Activated CD8-positive, alpha-beta memory T cell treated with anti-CD3 and anti-CD28 coated beads, Interleukin-2, amount 50 U/mL, for 1 hour (primary cell): ENCODE measurements at regions not wholly inside any gene's neighbourhood (a gene's known extent, or its start where the extent isn't known, plus 50 kb on each side); places are given as distances from the start of the nearest gene placed in this dataset.

Experiments used
- DNase-seq: peaks from one replicate; pipeline ENCODE4 v3.0.0-alpha.2; 2020; ENCODE audit errors: extremely low read depth

- DNase-seq: no peak
Observed at GRCh38 chr20:52578559-52578958, 387.0 kb upstream of the ZFP64 start.

GRCh38 chr20:52577696-52578095 is 386.1 kb upstream of the ZFP64 start:
- no peak for DNase-seq

- no peak for DNase-seq
Observed at GRCh38 chr20:52572687-52573086, 381.1 kb upstream of the ZFP64 start.

- no peak for DNase-seq
Observed at GRCh38 chr20:52569201-52569600, 377.6 kb upstream of the ZFP64 start.

- no peak for DNase-seq
Observed at GRCh38 chr20:52565614-52566013, 374.0 kb upstream of the ZFP64 start.

- DNase-seq: no peak
Observed at GRCh38 chr20:52564594-52564993, 373.0 kb upstream of the ZFP64 start.

GRCh38 chr20:52552181-52552872 is 360.7 kb upstream of the ZFP64 start:
- DNase-seq: no peak

- no peak for DNase-seq
Observed at GRCh38 chr20:52542131-52542530, 350.6 kb upstream of the ZFP64 start.

GRCh38 chr20:52540509-52540908 is 348.9 kb upstream of the ZFP64 start:
- no peak for DNase-seq

GRCh38 chr20:52539891-52540290 is 348.3 kb upstream of the ZFP64 start:
- no peak for DNase-seq

- no peak for DNase-seq
Observed at GRCh38 chr20:52536841-52537400, 345.3 kb upstream of the ZFP64 start.

GRCh38 chr20:52536040-52536439 is 344.5 kb upstream of the ZFP64 start:
- no peak for DNase-seq

GRCh38 chr20:52534616-52535015 is 343.0 kb upstream of the ZFP64 start:
- DNase-seq: no peak

- no peak for DNase-seq
Observed at GRCh38 chr20:52533401-52533800, 341.8 kb upstream of the ZFP64 start.

GRCh38 chr20:52532674-52533073 is 341.1 kb upstream of the ZFP64 start:
- DNase-seq: no peak

GRCh38 chr20:52530571-52530970 is 339.0 kb upstream of the ZFP64 start:
- DNase-seq: no peak

GRCh38 chr20:52529826-52530225 is 338.2 kb upstream of the ZFP64 start:
- DNase-seq: no peak

- no peak for DNase-seq
Observed at GRCh38 chr20:52524861-52525260, 333.3 kb upstream of the ZFP64 start.

- no peak for DNase-seq
Observed at GRCh38 chr20:52518735-52519134, 327.2 kb upstream of the ZFP64 start.

- no peak for DNase-seq
Observed at GRCh38 chr20:52515877-52516276, 324.3 kb upstream of the ZFP64 start.

GRCh38 chr20:52500157-52500556 is 308.6 kb upstream of the ZFP64 start:
- no peak for DNase-seq

- DNase-seq: no peak
Observed at GRCh38 chr20:52497731-52498130, 306.2 kb upstream of the ZFP64 start.

- no peak for DNase-seq
Observed at GRCh38 chr20:52496191-52496590, 304.6 kb upstream of the ZFP64 start.

- peak; percentile 11 for DNase-seq
Observed at GRCh38 chr20:52494244-52494643, 302.7 kb upstream of the ZFP64 start.
